K562 (cell line): ENCODE measurements at regions not wholly inside any gene's neighbourhood (a gene's known extent, or its start where the extent isn't known, plus 50 kb on each side); places are given as distances from the start of the nearest gene placed in this dataset.

ENCODE experiments used
- ATAC-seq: fragments of 200-7000 bp; cut with Tn5 transposase; 3 replicates; pipeline ENCODE4 v1.9.1; 2020; ENCODE audit warnings: moderate library complexity
- BruUV-seq: library from RNA; stranded (reverse); fragments of 400-500 nt; replicated peaks from 2 replicates; lab custom pipeline; 2021; lab: Mats Ljungman, UMichigan
- CTCF ChIA-PET: fragments of 300-600 bp; formaldehyde crosslinking; extraction: SDS; loops from one replicate; lab custom pipeline; 2021; ENCODE audit warnings: low intra/inter-chr PET ratio; lab: Yijun Ruan, JAX
- POLR2A ChIA-PET: fragments of 300-600, 350-650 bp; sonication (Branson Sonifier 250); formaldehyde crosslinking; extraction: SDS; loops from one replicate; lab custom pipeline; 2021; ENCODE audit warnings: antibody characterized with exemption, inconsistent platforms; lab: Yijun Ruan, JAX
- DNase-seq, 4 experiments: peaks; one replicate each; pipeline versions ENCODE4 v3.0.0 to v3.0.0-alpha.2; 2011 to 2018; ENCODE audit warnings: low spot score in 3 of 4, mixed read lengths in 3 of 4; ENCODE audit errors: extremely low read depth in 1 of 4
- FAIRE-seq: peaks from 2 replicates; lab custom pipeline; 2011; peaks lifted over from hg19 to GRCh38; lab: Jason Lieb, UNC
- H2AFZ ChIP-seq: 2 replicates; pipeline ENCODE4 v1.6.0; 2011; ENCODE audit warnings: low read depth, low read length, control low read depth, inconsistent platforms
- H3K27ac ChIP-seq: fragments of 200-600 bp; 3 replicates; pipeline ENCODE4 v1.8.0; 2011; ENCODE audit warnings: low read depth, mild to moderate bottlenecking, control low read depth, inconsistent platforms, low read length, moderate library complexity, mixed read lengths; ENCODE audit errors: extremely low read depth
- H3K27me3 ChIP-seq, 2 experiments: fragments of 300-600 bp in 1 of 2; 2 replicates in 1 of 2; 3 replicates in 1 of 2; pipeline versions ENCODE4 v1.6.0 to v1.8.0; 2011; ENCODE audit warnings: inconsistent platforms in 2 of 2, low read length in 2 of 2, mild to moderate bottlenecking in 1 of 2, mixed read lengths in 1 of 2, moderate library complexity in 1 of 2; ENCODE audit not compliant: control insufficient read depth in 2 of 2, insufficient read depth in 2 of 2
- H3K36me3 ChIP-seq: fragments of 300-600 bp; 3 replicates; pipeline ENCODE4 v1.8.0; 2011; ENCODE audit warnings: mild to moderate bottlenecking, low read length, inconsistent platforms; ENCODE audit not compliant: control insufficient read depth, insufficient read depth
- H3K4me1 ChIP-seq, 2 experiments: fragments of 200-600 bp in 1 of 2; replicated peaks in 1 of 2; 2 replicates in 1 of 2; 3 replicates in 1 of 2; pipeline versions ENCODE4 v1.5.1 to v1.8.0; 2011; ENCODE audit warnings: inconsistent platforms in 2 of 2, low read length in 2 of 2, mild to moderate bottlenecking in 1 of 2, mixed read lengths in 1 of 2, moderate library complexity in 1 of 2; ENCODE audit not compliant: control insufficient read depth in 2 of 2, insufficient read depth in 2 of 2
- H3K4me2 ChIP-seq: 2 replicates; pipeline ENCODE4 v1.6.1; 2011; ENCODE audit warnings: low read length, control low read depth, inconsistent platforms, mixed read lengths; ENCODE audit not compliant: insufficient read depth
- H3K4me3 ChIP-seq: fragments of 200-600 bp; sonication (generic), shearing (Covaris generic); 2 replicates; pipeline ENCODE4 v1.5.1; 2016; ENCODE audit warnings: control low read depth, inconsistent platforms
- H3K79me2 ChIP-seq: fragments of 200-600 bp; 3 replicates; pipeline ENCODE4 v1.8.0; 2011; ENCODE audit warnings: low read length, inconsistent platforms; ENCODE audit not compliant: control insufficient read depth, insufficient read depth
- H3K9ac ChIP-seq, 2 experiments: 2 replicates each; pipeline versions ENCODE4 v1.6.0 to v1.6.1; 2011; ENCODE audit warnings: low read depth in 2 of 2, low read length in 2 of 2, control low read depth in 1 of 2, inconsistent platforms in 1 of 2, mild to moderate bottlenecking in 1 of 2, mixed read lengths in 1 of 2; ENCODE audit not compliant: insufficient read depth in 1 of 2
- H3K9me1 ChIP-seq: one replicate; pipeline ENCODE4 v1.6.0; 2011; ENCODE audit warnings: inconsistent platforms, mild to moderate bottlenecking, low read length, moderate library complexity; ENCODE audit not compliant: control insufficient read depth, insufficient read depth
- H3K9me3 ChIP-seq: replicated peaks from 2 replicates; pipeline ENCODE4 v1.5.1; 2011; ENCODE audit warnings: low read depth, low read length, inconsistent platforms; ENCODE audit not compliant: control insufficient read depth, insufficient read depth
- H4K20me1 ChIP-seq: replicated peaks from 2 replicates; pipeline ENCODE4 v1.6.1; 2011; ENCODE audit warnings: low read length, inconsistent platforms, mixed read lengths; ENCODE audit not compliant: control insufficient read depth, insufficient read depth
- ARID1B ChIP-seq: fragments of 450-650 bp; IDR thresholded peaks from 2 replicates; pipeline ENCODE4 v1.6.1; 2016; ENCODE audit warnings: antibody characterized with exemption, mild to moderate bottlenecking, inconsistent platforms
- ATF1 ChIP-seq, 2 experiments: fragments of 450-650 bp in 1 of 2; IDR thresholded peaks; 2 replicates each; pipeline ENCODE4 v1.6.1; 2016; ENCODE audit warnings: missing compliant biosample characterization in 1 of 2, missing genetic modification characterization in 1 of 2
- GATAD2A ChIP-seq: fragments of 450-650 bp; IDR thresholded peaks from 2 replicates; pipeline ENCODE4 v1.6.1; 2017
- PHTF2 ChIP-seq: fragments of 250-450 bp; sonication (Bioruptor Pico); IDR thresholded peaks from 2 replicates; pipeline ENCODE4 v1.5.0; 2021; ENCODE audit warnings: mild to moderate bottlenecking
- TEAD1 ChIP-seq, 2 experiments: fragments of 450-650 bp in 1 of 2; sonication (generic) in 1 of 2; formaldehyde crosslinking; IDR thresholded peaks; 2 replicates each; pipeline versions ENCODE4 v1.4.0 to v1.8.0; 2020 to 2022; ENCODE audit warnings: mild to moderate bottlenecking in 2 of 2, missing genetic modification reagents in 1 of 2
- ZBTB26 ChIP-seq: fragments of 450-650 bp; formaldehyde crosslinking; IDR thresholded peaks from 2 replicates; pipeline ENCODE4 v1.4.0; 2022; ENCODE audit warnings: missing genetic modification characterization
- WGBS: fragments of 100-300 bp; shearing (Covaris generic); methylation state at CpG from one replicate; pipeline ENCODE4 v1.1.6; 2016; ENCODE audit warnings: low coverage, mixed read lengths; ENCODE audit not compliant: insufficient coverage; ENCODE audit errors: missing lambda C conversion rate; 5-methylcytosine and 5-hydroxymethylcytosine counted together
- in situ Hi-C: fragments of 300-500 bp; cut with MboI; formaldehyde crosslinking; loops from 4 replicates; pipeline ENCODE4 v1.15.0; 2018; ENCODE audit warnings: inconsistent platforms, mixed read lengths
- intact Hi-C: fragments of 100-400 bp; cut with micrococcal nuclease; formaldehyde crosslinking; loops from 2 replicates; pipeline ENCODE4 v1.14.2; 2022

- H2AFZ ChIP-seq: no peak overlapping the region
- H3K4me3 ChIP-seq: no peak overlapping the region
- H4K20me1 ChIP-seq: no peaks in the 10 kb centered on the region
- H3K27ac ChIP-seq: no peak overlapping the region
- H3K36me3 ChIP-seq: no peaks in the 10 kb centered on the region
- in situ Hi-C loops: no loop called here
- CTCF ChIA-PET: no interaction called here
- no TSS peak for BruUV-seq
- POLR2A ChIA-PET: no interaction called here
- intact Hi-C loops: no loop called here
- TF ChIP-seq TEAD1 (CRISPR knock-in tag; IDR thresholded peaks at IDR 0.05) (no peak), ARID1B (no peak), GATAD2A (no peak), PHTF2 (no peak), ZBTB26 (no peak)
- no peak overlapping the region for H3K4me2 ChIP-seq
- H3K27me3 ChIP-seq: no peaks in the 10 kb centered on the region
- H3K4me1 ChIP-seq: no peaks in the 10 kb centered on the region
- H3K79me2 ChIP-seq: no peaks in the 10 kb centered on the region
- no peak overlapping the region for H3K9ac ChIP-seq
- no peaks in the 10 kb centered on the region for H3K9me1 ChIP-seq
- 2% methylated on average over 2 of the region's 2 CpGs for WGBS
- H3K9me3 ChIP-seq: no peaks in the 10 kb centered on the region
- DNase-seq: no peak
- ATAC-seq: no peak
- FAIRE-seq: no peak
Observed at GRCh38 chr4:158001756-158002155, 171.1 kb downstream of the GASK1B start.

- Histone ChIP-seq H3K27ac (no peak overlapping the region), H3K4me2 (no peak overlapping the region), H2AFZ (no peak overlapping the region), H3K4me3 (no peak overlapping the region), H3K9me3 (no peaks in the 10 kb centered on the region), H3K27me3 (no peaks in the 10 kb centered on the region), H3K36me3 (no peaks in the 10 kb centered on the region), H3K9ac (no peak overlapping the region), H4K20me1 (no peaks in the 10 kb centered on the region), H3K9me1 (no peaks in the 10 kb centered on the region), H3K79me2 (no peaks in the 10 kb centered on the region), H3K4me1 (no peaks in the 10 kb centered on the region)
- DNase-seq (no peak), ATAC-seq (no peak), FAIRE-seq (no peak)
- CTCF ChIA-PET: no interaction called here
- no peak for TF ChIP-seq ATF1 (CRISPR knock-in tag; IDR thresholded peaks at IDR 0.05)
- TF ChIP-seq ATF1 (tag; IDR thresholded peaks at IDR 0.05): no peak
- BruUV-seq: no TSS peak
- in situ Hi-C loops (loop anchor here (25.0 kb wide), 1 partner anchor 263 kb away; no protein-coding TSS in a partner anchor), intact Hi-C loops (no loop called here)
- WGBS: 0% methylated on average over 1 of the region's 1 CpG
- POLR2A ChIA-PET: no interaction called here
Observed at GRCh38 chr4:157999723-158000122, 173.1 kb downstream of the GASK1B start.
